Suppressor macrophage treated with lipopolysaccharide for 4 hours (primary cell): ENCODE measurements at regions not wholly inside any gene's neighbourhood (a gene's known extent, or its start where the extent isn't known, plus 50 kb on each side); places are given as distances from the start of the nearest gene placed in this dataset.

ENCODE experiments used
- DNase-seq: peaks from one replicate; pipeline ENCODE4 v3.0.0-alpha.2; 2020

- no peak for DNase-seq
Measured at GRCh38 chr18:69109686-69110085, 291.0 kb upstream of the DOK6 start.

GRCh38 chr18:69120833-69121232 lies 279.9 kb upstream of the DOK6 start:
- no peak for DNase-seq

GRCh38 chr18:69123421-69123820 lies 277.3 kb upstream of the DOK6 start:
- DNase-seq = peak; percentile 49

- no peak for DNase-seq
Measured at GRCh38 chr18:69127873-69128500, 272.7 kb upstream of the DOK6 start.

GRCh38 chr18:69128566-69128965 lies 272.1 kb upstream of the DOK6 start:
- DNase-seq = no peak

GRCh38 chr18:69128978-69129377 lies 271.7 kb upstream of the DOK6 start:
- no peak for DNase-seq

GRCh38 chr18:69138088-69138487 lies 262.6 kb upstream of the DOK6 start:
- no peak for DNase-seq

- DNase-seq = no peak
Measured at GRCh38 chr18:69143084-69143483, 257.6 kb upstream of the DOK6 start.

- DNase-seq = no peak
Measured at GRCh38 chr18:69152436-69152835, 248.3 kb upstream of the DOK6 start.

- no peak for DNase-seq
Measured at GRCh38 chr18:69157906-69158305, 242.8 kb upstream of the DOK6 start.

- no peak for DNase-seq
Measured at GRCh38 chr18:69158944-69159343, 241.7 kb upstream of the DOK6 start.

- DNase-seq = no peak
Measured at GRCh38 chr18:69161383-69162028, 239.2 kb upstream of the DOK6 start.

GRCh38 chr18:69162649-69163048 lies 238.0 kb upstream of the DOK6 start:
- DNase-seq = no peak

GRCh38 chr18:69172046-69172445 lies 228.6 kb upstream of the DOK6 start:
- DNase-seq = no peak

- DNase-seq = no peak
Measured at GRCh38 chr18:69175681-69176080, 225.0 kb upstream of the DOK6 start.

- DNase-seq = no peak
Measured at GRCh38 chr18:69176741-69177140, 223.9 kb upstream of the DOK6 start.

GRCh38 chr18:69177702-69178101 lies 223.0 kb upstream of the DOK6 start:
- DNase-seq = no peak

GRCh38 chr18:69186162-69186561 lies 214.5 kb upstream of the DOK6 start:
- no peak for DNase-seq

- DNase-seq = no peak
Measured at GRCh38 chr18:69196336-69196735, 204.4 kb upstream of the DOK6 start.

- DNase-seq = no peak
Measured at GRCh38 chr18:69205925-69206324, 194.8 kb upstream of the DOK6 start.

GRCh38 chr18:69208545-69208944 lies 192.1 kb upstream of the DOK6 start:
- no peak for DNase-seq

GRCh38 chr18:69209761-69210160 lies 190.9 kb upstream of the DOK6 start:
- no peak for DNase-seq

GRCh38 chr18:69213842-69214241 lies 186.8 kb upstream of the DOK6 start:
- DNase-seq = no peak

- no peak for DNase-seq
Measured at GRCh38 chr18:69215161-69215560, 185.5 kb upstream of the DOK6 start.

GRCh38 chr18:69216321-69216720 lies 184.4 kb upstream of the DOK6 start:
- DNase-seq = no peak
